IMR-90 (cell line): ENCODE measurements at regions not wholly inside any gene's neighbourhood (a gene's known extent, or its start where the extent isn't known, plus 50 kb on each side); places are given as distances from the start of the nearest gene placed in this dataset.

Source experiments
- ATAC-seq: fragments of 200-7000 bp; cut with Tn5 transposase; 2 replicates; pipeline ENCODE4 v1.9.1; 2020; ENCODE audit warnings: low read depth, mild to moderate bottlenecking, moderate library complexity
- BruUV-seq: library from RNA; stranded (reverse); fragments of 400-500 nt; replicated peaks from 2 replicates; lab custom pipeline; 2021; lab: Mats Ljungman, UMichigan
- CTCF ChIA-PET: fragments of 300-600 bp; formaldehyde crosslinking; extraction: SDS; loops from one replicate; lab custom pipeline; 2021; ENCODE audit warnings: antibody characterized with exemption; lab: Yijun Ruan, JAX
- POLR2A ChIA-PET: fragments of 300-600 bp; sonication (Branson Sonifier 250); formaldehyde crosslinking; loops from one replicate; lab custom pipeline; 2022; ENCODE audit warnings: antibody characterized with exemption; ENCODE audit not compliant: unreplicated experiment; lab: Charles Lee
- DNase-seq: peaks from one replicate; pipeline ENCODE4 v3.0.0; 2013
- H2AFZ ChIP-seq: replicated peaks from 2 replicates; pipeline ENCODE3; 2013; ENCODE audit warnings: low read length, mild to moderate bottlenecking; ENCODE audit not compliant: poor library complexity
- H2AK5ac ChIP-seq: 2 replicates; pipeline ENCODE4 v1.6.1; 2013; ENCODE audit warnings: low read depth, low read length, inconsistent platforms
- H2AK9ac ChIP-seq: replicated peaks from 2 replicates; pipeline ENCODE3; 2013; ENCODE audit warnings: mild to moderate bottlenecking, low read depth, low read length, moderate library complexity; ENCODE audit not compliant: poor library complexity
- H2BK120ac ChIP-seq: 2 replicates; pipeline ENCODE4 v1.6.1; 2013; ENCODE audit warnings: low read depth, low read length, inconsistent platforms
- H2BK15ac ChIP-seq: 3 replicates; pipeline ENCODE4 v1.6.1; 2013; ENCODE audit warnings: low read depth, low read length, inconsistent platforms
- H2BK20ac ChIP-seq: 2 replicates; pipeline ENCODE4 v1.6.1; 2013; ENCODE audit warnings: low read depth, mild to moderate bottlenecking, inconsistent platforms, low read length, moderate library complexity
- H2BK5ac ChIP-seq: 2 replicates; pipeline ENCODE4 v1.6.1; 2013; ENCODE audit warnings: mild to moderate bottlenecking, low read depth, low read length, inconsistent platforms; ENCODE audit not compliant: poor library complexity, severe bottlenecking
- H3K14ac ChIP-seq: replicated peaks from 2 replicates; pipeline ENCODE4 v1.6.1; 2013; ENCODE audit warnings: low read depth, low read length, inconsistent platforms
- H3K18ac ChIP-seq: 2 replicates; pipeline ENCODE4 v1.6.1; 2013; ENCODE audit warnings: low read depth, low read length, control low read depth
- H3K23ac ChIP-seq: 2 replicates; pipeline ENCODE4 v1.6.1; 2013; ENCODE audit warnings: low read depth, low read length, inconsistent platforms
- H3K27ac ChIP-seq: 2 replicates; pipeline ENCODE4 v1.5.1; 2013; ENCODE audit warnings: mild to moderate bottlenecking, control low read depth, low read length; ENCODE audit not compliant: insufficient read depth
- H3K27me3 ChIP-seq: 2 replicates; pipeline ENCODE4 v1.6.1; 2013; ENCODE audit warnings: low read length; ENCODE audit not compliant: control insufficient read depth, insufficient read depth
- H3K36me3 ChIP-seq: 2 replicates; pipeline ENCODE4 v1.6.1; 2013; ENCODE audit warnings: low read length, mixed read lengths; ENCODE audit not compliant: control insufficient read depth, insufficient read depth
- H3K4ac ChIP-seq: 2 replicates; pipeline ENCODE4 v1.6.1; 2013; ENCODE audit warnings: low read depth, low read length, inconsistent platforms
- H3K4me1 ChIP-seq: 2 replicates; pipeline ENCODE4 v1.6.1; 2013; ENCODE audit warnings: low read length, mixed read lengths; ENCODE audit not compliant: control insufficient read depth, insufficient read depth
- H3K4me2 ChIP-seq: 2 replicates; pipeline ENCODE4 v1.6.1; 2013; ENCODE audit warnings: low read depth, mild to moderate bottlenecking, control low read depth, low read length, moderate library complexity
- H3K4me3 ChIP-seq: 2 replicates; pipeline ENCODE4 v1.5.1; 2013; ENCODE audit warnings: low read depth, mild to moderate bottlenecking, control low read depth, low read length, moderate library complexity; ENCODE audit not compliant: insufficient read depth
- H3K56ac ChIP-seq: 2 replicates; pipeline ENCODE4 v1.6.1; 2013; ENCODE audit warnings: low read length, inconsistent platforms; ENCODE audit not compliant: insufficient read depth; ENCODE audit errors: extremely low read depth
- H3K79me1 ChIP-seq, 2 experiments: 2 replicates each; pipeline ENCODE4 v1.6.1; 2013; ENCODE audit warnings: low read length in 2 of 2, inconsistent platforms in 1 of 2, low read depth in 1 of 2
- H3K9ac ChIP-seq: 2 replicates; pipeline ENCODE4 v1.6.1; 2013; ENCODE audit warnings: low read depth, low read length, control low read depth
- H3K9me1 ChIP-seq: 2 replicates; pipeline ENCODE4 v1.6.1; 2013; ENCODE audit warnings: low read length, inconsistent platforms; ENCODE audit not compliant: insufficient read depth
- H3K9me3 ChIP-seq: 2 replicates; pipeline ENCODE4 v1.6.1; 2013; ENCODE audit warnings: low read length; ENCODE audit not compliant: control insufficient read depth, insufficient read depth
- H4K20me1 ChIP-seq: 2 replicates; pipeline ENCODE4 v1.6.1; 2013; ENCODE audit warnings: low read length, inconsistent platforms; ENCODE audit not compliant: insufficient read depth
- H4K5ac ChIP-seq: 2 replicates; pipeline ENCODE4 v1.6.1; 2013; ENCODE audit warnings: mild to moderate bottlenecking, low read depth, low read length, control low read depth
- H4K8ac ChIP-seq, 2 experiments: 2 replicates each; pipeline ENCODE4 v1.6.1; 2013; ENCODE audit warnings: low read depth in 2 of 2, low read length in 2 of 2, control low read depth in 1 of 2, inconsistent platforms in 1 of 2
- H4K91ac ChIP-seq: 2 replicates; pipeline ENCODE4 v1.6.1; 2013; ENCODE audit warnings: low read depth, low read length, inconsistent platforms; ENCODE audit not compliant: insufficient read depth
- POLR2A ChIP-seq: IDR thresholded peaks from 2 replicates; pipeline ENCODE4 v1.6.1; 2012; ENCODE audit warnings: mild to moderate bottlenecking, low read depth, low read length
- RFX5 ChIP-seq: IDR thresholded peaks from 2 replicates; pipeline ENCODE4 v1.8.0; 2012; ENCODE audit warnings: low read depth, mild to moderate bottlenecking, low read length, moderate library complexity
- WGBS, 2 experiments: methylation state at CpG; one replicate each; pipeline versions ENCODE4 v1.1.5 to v1.1.7; 2013; ENCODE audit warnings: missing lambda C conversion rate in 2 of 2; ENCODE audit not compliant: insufficient read length in 1 of 2; ENCODE audit errors: extremely low coverage in 2 of 2; 5-methylcytosine and 5-hydroxymethylcytosine counted together
- dilution Hi-C: fragments of 300-500 bp; cut with HindIII; formaldehyde crosslinking; loops from one replicate; pipeline ENCODE4 v1.14.3; 2018; ENCODE audit warnings: low sequenced_read_pairs; ENCODE audit not compliant: unreplicated experiment
- in situ Hi-C: fragments of 300-500 bp; cut with MboI; formaldehyde crosslinking; loops from 3 replicates; pipeline ENCODE4 v1.14.3; 2019; ENCODE audit warnings: low sequenced_read_pairs, inconsistent platforms, mixed read lengths
- intact Hi-C: fragments of 100-400 bp; cut with micrococcal nuclease; formaldehyde crosslinking; loops from 2 replicates; pipeline ENCODE4 v1.10.0; 2022

DNA sequence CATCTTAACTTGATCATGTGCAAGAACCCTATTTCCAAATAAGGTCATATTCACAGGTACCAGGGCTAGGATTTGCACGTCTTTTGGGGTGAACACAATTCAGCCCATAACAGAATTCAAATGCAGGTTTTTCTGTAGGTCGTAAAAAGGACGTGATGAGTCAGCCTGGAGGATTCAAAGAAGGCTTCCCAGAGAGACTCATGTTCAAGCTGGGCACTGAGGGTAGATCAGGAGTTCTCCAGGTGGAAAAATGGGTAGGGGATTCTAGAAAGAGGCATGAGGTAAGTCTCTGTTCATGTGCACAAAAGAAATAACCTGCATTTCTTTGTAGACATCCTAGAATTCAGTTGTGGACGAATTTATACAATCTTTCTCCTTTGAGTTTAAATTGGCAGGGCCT lies 160.4 kb downstream of the RPS24 start:
- Histone ChIP-seq H3K9me3 (peaks cover 11% of the 10 kb centered on the region), H3K4ac (no peak overlapping the region), H2BK15ac (no peak overlapping the region), H3K14ac (no peak overlapping the region), H3K18ac (no peak overlapping the region), H2BK120ac (no peak overlapping the region), H2AK5ac (no peak overlapping the region), H3K4me1 (peaks cover 20% of the 10 kb centered on the region), H2BK5ac (no peak overlapping the region), H4K20me1 (no peaks in the 10 kb centered on the region; the same call in 1 of the 2 replicates), H3K9ac (no peak overlapping the region), H3K9me1 (peaks cover 11% of the 10 kb centered on the region; the same call in 1 of the 2 replicates), H4K5ac (no peak overlapping the region), H4K8ac (no peak overlapping the region), H3K4me3 (no peak overlapping the region), H3K27me3 (peaks cover 4% of the 10 kb centered on the region; the same call in 1 of the 2 replicates), H2BK20ac (no peak overlapping the region), H2AK9ac (no peak overlapping the region), H4K91ac (no peak overlapping the region), H3K4me2 (no peak overlapping the region), H3K27ac (no peak overlapping the region), H3K79me1 (no peaks in the 10 kb centered on the region), H3K36me3 (no peaks in the 10 kb centered on the region), H2AFZ (no peak overlapping the region), H3K56ac (no peak overlapping the region), H3K23ac (no peak overlapping the region)
- intact Hi-C loops (no loop called here), in situ Hi-C loops (no loop called here), dilution Hi-C loops (no loop called here)
- 88% methylated on average over 3 of the region's 4 CpGs; no CpG with 5 or more reads in 1 of the 2 experiments for WGBS, 2 experiments
- TF ChIP-seq POLR2A (no peak), RFX5 (no peak)
- BruUV-seq: no TSS peak
- POLR2A ChIA-PET: no interaction called here
- CTCF ChIA-PET: no interaction called here
- DNase-seq (no peak), ATAC-seq (no peak)
